Colonic mucosa (tissue), 4 donors: ENCODE measurements at regions not wholly inside any gene's neighbourhood (a gene's known extent, or its start where the extent isn't known, plus 50 kb on each side); places are given as distances from the start of the nearest gene placed in this dataset.

Experiments
- DNase-seq: peaks from one replicate; pipeline ENCODE4 v3.0.0-alpha.2; 2020
- H3K27ac ChIP-seq: fragments of 200-600 bp; one replicate; pipeline ENCODE4 v1.8.0; 2021
- H3K27me3 ChIP-seq: fragments of 200-600 bp; one replicate; pipeline ENCODE4 v1.8.0; 2021
- H3K36me3 ChIP-seq: fragments of 200-600 bp; one replicate; pipeline ENCODE4 v1.8.0; 2021
- H3K4me1 ChIP-seq: fragments of 200-600 bp; one replicate; pipeline ENCODE4 v1.8.0; 2021; ENCODE audit warnings: mild to moderate bottlenecking
- H3K4me3 ChIP-seq: fragments of 200-600 bp; one replicate; pipeline ENCODE4 v1.8.0; 2021
- H3K9ac ChIP-seq, 2 donors: one replicate each; pipeline ENCODE4 v1.7.0; 2013; ENCODE audit warnings: control low read depth in 2 of 2, low read depth in 2 of 2, low read length in 2 of 2
- H3K9me3 ChIP-seq: fragments of 200-600 bp; one replicate; pipeline ENCODE4 v1.8.0; 2021
- CTCF ChIP-seq: fragments of 200-600 bp; IDR thresholded peaks from one replicate; pipeline ENCODE4 v1.8.0; 2022; ENCODE audit warnings: antibody characterized with exemption, mild to moderate bottlenecking
- intact Hi-C: fragments of 100-400 bp; cut with DNase I; formaldehyde crosslinking; loops from one replicate; pipeline ENCODE4 v1.14.1; 2022
- donor health status: healthy.
- donor health status: DM: no; HTN: no; CAD: no.
- donor health status: DM: no; HTN: no; CAD: no.

DNA sequence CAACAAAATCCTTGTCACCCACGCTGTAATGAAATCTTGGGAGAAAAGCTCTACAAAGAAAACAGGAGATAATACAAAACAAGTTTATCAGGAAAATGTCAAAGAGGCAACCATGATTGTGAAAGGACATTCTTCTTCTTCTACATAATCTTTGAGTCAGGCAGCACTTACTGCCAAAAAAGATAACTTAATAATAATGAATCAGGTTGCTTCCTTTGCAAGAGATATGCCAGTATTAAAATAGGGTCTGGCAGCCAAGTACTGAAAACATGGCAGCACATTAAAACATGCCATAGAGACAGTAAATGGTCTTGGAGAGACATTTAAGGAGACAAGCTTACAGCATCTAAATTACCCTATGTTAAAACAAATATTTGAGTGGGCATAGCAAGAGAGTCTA, 1573.4 kb downstream of the EFNA5 start:
- Histone ChIP-seq H3K36me3 (no peaks in the 10 kb centered on the region), H3K9ac (no peak overlapping the region), H3K9me3 (no peaks in the 10 kb centered on the region), H3K4me3 (no peak overlapping the region), H3K4me1 (no peaks in the 10 kb centered on the region), H3K27me3 (no peaks in the 10 kb centered on the region), H3K27ac (no peak overlapping the region)
- DNase-seq: no peak
- intact Hi-C loops: no loop called here
- TF ChIP-seq CTCF: no peak

- H3K36me3 ChIP-seq: no peaks in the 10 kb centered on the region
- intact Hi-C loops: no loop called here
- no peak for DNase-seq
- no peak overlapping the region for H3K27ac ChIP-seq
- no peak overlapping the region for H3K9ac ChIP-seq
- no peak for TF ChIP-seq CTCF
- H3K9me3 ChIP-seq: no peaks in the 10 kb centered on the region
- H3K4me3 ChIP-seq: no peak overlapping the region
- no peaks in the 10 kb centered on the region for H3K4me1 ChIP-seq
- H3K27me3 ChIP-seq: no peaks in the 10 kb centered on the region
These were observed 1575.9 kb downstream of the EFNA5 start for GRCh38 chr5:106094839-106095238.

DNA sequence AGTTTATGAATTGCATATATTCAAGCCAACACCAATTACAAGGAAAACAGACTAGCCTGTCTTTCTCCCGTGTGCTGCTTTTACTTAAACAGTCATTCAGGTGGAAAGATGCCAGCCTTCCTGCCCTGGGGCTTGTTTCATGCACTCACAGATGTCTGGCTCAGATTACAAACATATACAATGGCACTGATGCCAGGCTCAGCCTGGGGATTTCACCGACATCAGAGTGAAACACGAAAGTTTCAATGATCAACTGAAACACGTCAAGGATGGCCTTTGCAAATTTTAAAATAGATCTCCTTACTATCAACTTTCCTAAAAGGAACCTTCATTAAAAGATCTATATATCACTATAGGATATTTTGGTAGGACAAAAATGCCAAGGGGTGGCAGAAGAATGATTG, 1576.5 kb downstream of the EFNA5 start:
- Histone ChIP-seq H3K4me3 (no peak overlapping the region), H3K9ac (no peak overlapping the region), H3K27ac (no peak overlapping the region), H3K4me1 (no peaks in the 10 kb centered on the region), H3K27me3 (no peaks in the 10 kb centered on the region), H3K9me3 (no peaks in the 10 kb centered on the region), H3K36me3 (no peaks in the 10 kb centered on the region)
- DNase-seq: no peak
- intact Hi-C loops: no loop called here
- TF ChIP-seq CTCF: no peak

DNA sequence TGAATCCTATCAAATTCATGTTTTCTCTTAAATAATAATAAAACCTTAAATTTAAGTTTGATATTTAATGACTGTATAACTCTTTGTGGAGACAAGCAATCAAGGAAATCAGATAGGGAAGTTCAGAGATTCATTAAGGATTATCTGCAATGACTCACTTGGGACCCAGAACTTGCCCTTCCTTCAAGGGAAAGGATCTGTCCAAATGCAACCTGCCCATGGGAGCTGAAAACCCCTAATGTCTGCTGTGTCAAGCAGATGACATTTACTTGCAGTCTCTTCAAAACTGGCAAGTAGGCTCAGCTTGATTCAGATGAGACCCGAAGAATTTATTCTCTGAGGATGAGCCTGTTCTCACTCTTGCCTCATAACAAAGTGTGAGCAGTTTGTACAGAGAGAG, 1577.6 kb downstream of the EFNA5 start:
- intact Hi-C loops: no loop called here
- TF ChIP-seq CTCF: no peak
- no peaks in the 10 kb centered on the region for H3K27me3 ChIP-seq
- no peak overlapping the region for H3K9ac ChIP-seq
- no peak for DNase-seq
- no peak overlapping the region for H3K27ac ChIP-seq
- H3K9me3 ChIP-seq: no peaks in the 10 kb centered on the region
- no peaks in the 10 kb centered on the region for H3K36me3 ChIP-seq
- no peaks in the 10 kb centered on the region for H3K4me1 ChIP-seq
- no peak overlapping the region for H3K4me3 ChIP-seq

DNA sequence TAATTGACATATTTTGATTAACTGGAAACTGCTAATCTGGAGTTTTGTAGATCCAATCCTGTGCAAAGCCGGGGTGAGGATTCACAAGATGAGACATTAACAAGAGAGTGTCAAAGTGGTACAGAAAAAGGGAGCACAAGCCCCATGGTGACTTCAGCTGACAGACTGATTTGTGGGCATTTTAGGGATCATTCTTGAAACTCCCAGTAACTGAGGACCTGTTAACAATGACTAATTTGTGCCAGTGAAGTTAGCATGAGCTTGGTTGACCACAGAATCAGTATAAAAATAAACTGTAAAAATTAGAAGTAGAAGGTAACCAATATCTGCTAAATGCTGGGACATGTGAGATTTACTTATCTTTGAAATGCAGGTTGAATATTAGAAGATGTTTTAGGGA, 1578.3 kb downstream of the EFNA5 start:
- no peak overlapping the region for H3K27ac ChIP-seq
- no peak for TF ChIP-seq CTCF
- no peak overlapping the region for H3K4me3 ChIP-seq
- no peak overlapping the region for H3K9ac ChIP-seq
- H3K27me3 ChIP-seq: no peaks in the 10 kb centered on the region
- no peaks in the 10 kb centered on the region for H3K36me3 ChIP-seq
- intact Hi-C loops: no loop called here
- no peaks in the 10 kb centered on the region for H3K4me1 ChIP-seq
- no peaks in the 10 kb centered on the region for H3K9me3 ChIP-seq
- no peak for DNase-seq

DNA sequence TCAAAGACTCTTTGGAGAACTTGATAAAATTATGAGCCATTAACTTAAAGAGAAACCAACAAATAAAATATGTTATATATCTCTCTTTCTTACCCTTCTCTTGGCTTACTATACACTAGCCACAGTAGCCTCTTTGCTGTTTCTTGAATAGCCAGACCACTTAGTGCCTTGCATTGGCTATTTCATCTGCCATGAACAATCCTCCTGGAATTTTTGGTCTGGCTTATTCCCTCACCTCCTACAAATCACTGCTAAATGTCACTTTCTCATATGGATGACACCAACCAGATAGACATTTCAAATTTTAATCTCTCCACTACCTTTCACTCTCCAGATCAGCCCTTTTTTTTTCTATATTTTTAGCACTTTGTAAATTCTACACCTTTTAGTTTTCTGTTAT, 1581.7 kb downstream of the EFNA5 start:
- no peaks in the 10 kb centered on the region for H3K4me1 ChIP-seq

More for the DNA sequence above, 1581.7 kb downstream of the EFNA5 start:
- Histone ChIP-seq H3K9ac (no peak overlapping the region), H3K27ac (no peak overlapping the region), H3K9me3 (no peaks in the 10 kb centered on the region), H3K27me3 (no peaks in the 10 kb centered on the region), H3K4me3 (no peak overlapping the region), H3K36me3 (no peaks in the 10 kb centered on the region)
- no peak for TF ChIP-seq CTCF
- DNase-seq: no peak
- intact Hi-C loops: no loop called here
